GM03348 (cell line): ENCODE measurements at regions not wholly inside any gene's neighbourhood (a gene's known extent, or its start where the extent isn't known, plus 50 kb on each side); places are given as distances from the start of the nearest gene placed in this dataset.

Source experiments
- DNase-seq: peaks from one replicate; pipeline ENCODE4 v3.0.0; 2012; ENCODE audit warnings: low spot score

GRCh38 chr10:10223131-10223530, 794.5 kb upstream of the CELF2 start:
- DNase-seq, result no peak

- no peak for DNase-seq
These were observed 792.5 kb upstream of the CELF2 start for GRCh38 chr10:10225136-10225676.

- no peak for DNase-seq
These were observed 784.4 kb upstream of the CELF2 start for GRCh38 chr10:10233229-10233628.

- no peak for DNase-seq
These were observed 782.7 kb upstream of the CELF2 start for GRCh38 chr10:10235003-10235402.

GRCh38 chr10:10247585-10247984, 770.1 kb upstream of the CELF2 start:
- no peak for DNase-seq

GRCh38 chr10:10256860-10257259, 760.8 kb upstream of the CELF2 start:
- no peak for DNase-seq

- DNase-seq, result no peak
These were observed 758.7 kb upstream of the CELF2 start for GRCh38 chr10:10259013-10259412.

GRCh38 chr10:10270126-10271050, 747.3 kb upstream of the CELF2 start:
- DNase-seq, result no peak

- no peak for DNase-seq
These were observed 746.0 kb upstream of the CELF2 start for GRCh38 chr10:10271639-10272192.

GRCh38 chr10:10273661-10274060, 744.0 kb upstream of the CELF2 start:
- no peak for DNase-seq

GRCh38 chr10:10279906-10280305, 737.8 kb upstream of the CELF2 start:
- no peak for DNase-seq

GRCh38 chr10:10292501-10292900, 725.2 kb upstream of the CELF2 start:
- no peak for DNase-seq

- no peak for DNase-seq
These were observed 724.6 kb upstream of the CELF2 start for GRCh38 chr10:10293041-10293440.

GRCh38 chr10:10293481-10293951, 724.2 kb upstream of the CELF2 start:
- DNase-seq, result no peak

- no peak for DNase-seq
These were observed 723.3 kb upstream of the CELF2 start for GRCh38 chr10:10294184-10294880.

- no peak for DNase-seq
These were observed 722.7 kb upstream of the CELF2 start for GRCh38 chr10:10294881-10295529.

GRCh38 chr10:10295537-10295936, 722.1 kb upstream of the CELF2 start:
- no peak for DNase-seq

GRCh38 chr10:10302689-10303088, 715.0 kb upstream of the CELF2 start:
- no peak for DNase-seq

GRCh38 chr10:10307036-10307435, 710.6 kb upstream of the CELF2 start:
- no peak for DNase-seq

GRCh38 chr10:10307551-10307950, 710.1 kb upstream of the CELF2 start:
- DNase-seq, result no peak

- DNase-seq, result no peak
These were observed 707.2 kb upstream of the CELF2 start for GRCh38 chr10:10310498-10310897.

- DNase-seq, result no peak
These were observed 705.7 kb upstream of the CELF2 start for GRCh38 chr10:10311966-10312365.
